ENCODE measurements at regions not wholly inside any gene's neighbourhood (a gene's known extent, or its start where the extent isn't known, plus 50 kb on each side); places are given as distances from the start of the nearest gene placed in this dataset.

DNA sequence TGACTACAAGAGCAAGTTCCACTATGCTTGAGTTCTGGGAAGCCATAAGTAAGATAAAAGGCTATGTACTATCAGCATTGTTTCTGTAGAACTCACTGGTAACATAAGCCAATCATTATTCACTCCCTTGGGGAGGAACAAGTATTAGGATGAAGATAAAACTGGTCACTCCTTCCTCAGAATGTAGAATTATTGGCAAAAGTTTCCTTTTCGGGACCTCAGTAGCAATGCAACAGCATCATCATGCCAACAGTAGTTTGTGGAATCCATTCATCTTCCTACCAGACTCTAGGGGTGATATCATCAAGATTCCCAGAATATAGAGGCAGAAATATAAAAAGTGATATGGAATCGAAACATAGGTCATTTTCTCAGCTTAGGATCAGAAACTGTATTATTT lies 209.5 kb downstream of the PLOD2 start:
- Histone ChIP-seq H3K27ac (ENCODE audit: low read depth, low read length) (no peak overlapping the region), H3K18ac (ENCODE audit: low read length) (no peak overlapping the region), H3K14ac (ENCODE audit: low read length) (no peak overlapping the region), H3K79me1 (ENCODE audit: low read length) (no peaks in the 10 kb centered on the region), H3K4me1 (ENCODE audit: control insufficient read depth in 1 of 2, insufficient read depth in 2 of 2, low read length in 2 of 2) (peaks cover 0 to 2% of the 10 kb centered on the region in 2 experiments), H3K9ac (ENCODE audit: low read length) (no peak overlapping the region), H3K27me3 (ENCODE audit: insufficient read depth, low read length) (no peaks in the 10 kb centered on the region), H3K36me3 (ENCODE audit: control insufficient read depth in 1 of 2, insufficient read depth in 2 of 2, low read length in 2 of 2) (no peaks in the 10 kb centered on the region), H2BK5ac (ENCODE audit: low read depth, low read length, poor library complexity) (no peak overlapping the region), H2BK120ac (ENCODE audit: insufficient read depth, low read length, poor library complexity) (no peak overlapping the region), H3K79me2 (ENCODE audit: control insufficient read depth, insufficient read depth, low read length, poor library complexity) (no peaks in the 10 kb centered on the region), H3K4me2 (ENCODE audit: low read length) (no peak overlapping the region), H2AFZ (ENCODE audit: insufficient read depth, low read length, poor library complexity) (no peak overlapping the region), H3K4me3 (ENCODE audit: low read depth, low read length) (no peak overlapping the region), H3K9me3 (ENCODE audit: insufficient read depth, low read depth, low read length) (no peaks in the 10 kb centered on the region), H3K4ac (ENCODE audit: low read depth, low read length) (no peak overlapping the region), H3K23ac (ENCODE audit: low read length) (no peak overlapping the region), H4K12ac (ENCODE audit: low read depth, low read length) (no peak overlapping the region), H4K8ac (ENCODE audit: low read depth, low read length) (no peak overlapping the region), H4K91ac (ENCODE audit: low read depth, low read length) (no peak overlapping the region), H2BK12ac (ENCODE audit: low read length) (no peak overlapping the region), H2AK5ac (ENCODE audit: low read length) (no peak overlapping the region)
- no CpG with 5 or more reads among the region's 2 CpGs for WGBS (ENCODE audit: extremely low coverage, insufficient coverage, insufficient read length)
- no peak for DNase-seq

GRCh38 chr3:145952536-145952935 lies 208.4 kb downstream of the PLOD2 start:
- no peak for DNase-seq
- Histone ChIP-seq H3K14ac (ENCODE audit: low read length) (no peak overlapping the region), H3K79me2 (ENCODE audit: control insufficient read depth, insufficient read depth, low read length, poor library complexity) (no peaks in the 10 kb centered on the region), H2AK5ac (ENCODE audit: low read length) (no peak overlapping the region), H3K23ac (ENCODE audit: low read length) (no peak overlapping the region), H2BK5ac (ENCODE audit: low read depth, low read length, poor library complexity) (no peak overlapping the region), H3K27ac (ENCODE audit: low read depth, low read length) (no peak overlapping the region), H3K27me3 (ENCODE audit: insufficient read depth, low read length) (no peaks in the 10 kb centered on the region), H3K4ac (ENCODE audit: low read depth, low read length) (no peak overlapping the region), H3K79me1 (ENCODE audit: low read length) (no peaks in the 10 kb centered on the region), H3K9ac (ENCODE audit: low read length) (no peak overlapping the region), H3K4me3 (ENCODE audit: low read depth, low read length) (no peak overlapping the region), H3K18ac (ENCODE audit: low read length) (no peak overlapping the region), H3K4me2 (ENCODE audit: low read length) (no peak overlapping the region), H2BK12ac (ENCODE audit: low read length) (no peak overlapping the region), H3K36me3 (ENCODE audit: control insufficient read depth in 1 of 2, insufficient read depth in 2 of 2, low read length in 2 of 2) (no peaks in the 10 kb centered on the region), H3K4me1 (ENCODE audit: control insufficient read depth in 1 of 2, insufficient read depth in 2 of 2, low read length in 2 of 2) (peaks cover 0 to 2% of the 10 kb centered on the region in 2 experiments), H3K9me3 (ENCODE audit: insufficient read depth, low read depth, low read length) (no peaks in the 10 kb centered on the region), H4K8ac (ENCODE audit: low read depth, low read length) (no peak overlapping the region), H2AFZ (ENCODE audit: insufficient read depth, low read length, poor library complexity) (no peak overlapping the region), H2BK120ac (ENCODE audit: insufficient read depth, low read length, poor library complexity) (no peak overlapping the region), H4K91ac (ENCODE audit: low read depth, low read length) (no peak overlapping the region), H4K12ac (ENCODE audit: low read depth, low read length) (no peak overlapping the region)
- no CpG with 5 or more reads among the region's 4 CpGs for WGBS (ENCODE audit: extremely low coverage, insufficient coverage, insufficient read length)

DNA sequence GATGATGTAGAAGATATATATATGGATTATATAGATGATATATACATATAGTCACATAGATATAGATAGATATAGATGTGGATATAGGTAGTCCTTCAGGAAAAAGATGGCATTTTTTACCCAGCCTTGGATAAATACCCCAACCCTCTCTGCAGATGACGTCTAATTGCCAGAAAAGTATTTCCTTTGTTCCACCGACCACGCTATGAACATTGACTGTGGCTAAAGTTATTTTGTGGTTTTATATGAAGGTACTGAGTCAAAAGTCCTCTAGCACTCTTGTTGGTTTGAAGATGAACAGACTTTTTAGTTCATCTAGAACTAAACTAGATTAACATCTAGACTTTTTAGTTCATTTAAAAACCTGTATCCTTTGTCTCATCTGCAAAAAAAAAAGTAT lies 207.7 kb downstream of the PLOD2 start:
- H3K4me2 ChIP-seq (ENCODE audit: low read length): no peak overlapping the region
- no peak overlapping the region for H3K4ac ChIP-seq (ENCODE audit: low read depth, low read length)
- H3K18ac ChIP-seq (ENCODE audit: low read length): no peak overlapping the region
- no peak overlapping the region for H4K12ac ChIP-seq (ENCODE audit: low read depth, low read length)
- H3K9me3 ChIP-seq (ENCODE audit: insufficient read depth, low read depth, low read length): no peaks in the 10 kb centered on the region
- H3K27me3 ChIP-seq (ENCODE audit: insufficient read depth, low read length): no peaks in the 10 kb centered on the region
- no peak overlapping the region for H4K8ac ChIP-seq (ENCODE audit: low read depth, low read length)
- H2BK12ac ChIP-seq (ENCODE audit: low read length): no peak overlapping the region
- no peak overlapping the region for H4K91ac ChIP-seq (ENCODE audit: low read depth, low read length)
- H3K36me3 ChIP-seq (ENCODE audit: control insufficient read depth in 1 of 2, insufficient read depth in 2 of 2, low read length in 2 of 2): no peaks in the 10 kb centered on the region
- DNase-seq: no peak
- H2AK5ac ChIP-seq (ENCODE audit: low read length): no peak overlapping the region
- no peak overlapping the region for H2AFZ ChIP-seq (ENCODE audit: insufficient read depth, low read length, poor library complexity)
- H3K27ac ChIP-seq (ENCODE audit: low read depth, low read length): no peak overlapping the region
- H2BK120ac ChIP-seq (ENCODE audit: insufficient read depth, low read length, poor library complexity): no peak overlapping the region
- H2BK5ac ChIP-seq (ENCODE audit: low read depth, low read length, poor library complexity): no peak overlapping the region
- H3K79me1 ChIP-seq (ENCODE audit: low read length): no peaks in the 10 kb centered on the region
- H3K14ac ChIP-seq (ENCODE audit: low read length): no peak overlapping the region
- no peaks in the 10 kb centered on the region for H3K79me2 ChIP-seq (ENCODE audit: control insufficient read depth, insufficient read depth, low read length, poor library complexity)
- no peak overlapping the region for H3K23ac ChIP-seq (ENCODE audit: low read length)
- H3K9ac ChIP-seq (ENCODE audit: low read length): no peak overlapping the region
- no peak overlapping the region for H3K4me3 ChIP-seq (ENCODE audit: low read depth, low read length)
- no CpG with 5 or more reads among the region's 3 CpGs for WGBS (ENCODE audit: extremely low coverage, insufficient coverage, insufficient read length)
- H3K4me1 ChIP-seq (ENCODE audit: control insufficient read depth in 1 of 2, insufficient read depth in 2 of 2, low read length in 2 of 2): peaks cover 0 to 2% of the 10 kb centered on the region in 2 experiments

DNA sequence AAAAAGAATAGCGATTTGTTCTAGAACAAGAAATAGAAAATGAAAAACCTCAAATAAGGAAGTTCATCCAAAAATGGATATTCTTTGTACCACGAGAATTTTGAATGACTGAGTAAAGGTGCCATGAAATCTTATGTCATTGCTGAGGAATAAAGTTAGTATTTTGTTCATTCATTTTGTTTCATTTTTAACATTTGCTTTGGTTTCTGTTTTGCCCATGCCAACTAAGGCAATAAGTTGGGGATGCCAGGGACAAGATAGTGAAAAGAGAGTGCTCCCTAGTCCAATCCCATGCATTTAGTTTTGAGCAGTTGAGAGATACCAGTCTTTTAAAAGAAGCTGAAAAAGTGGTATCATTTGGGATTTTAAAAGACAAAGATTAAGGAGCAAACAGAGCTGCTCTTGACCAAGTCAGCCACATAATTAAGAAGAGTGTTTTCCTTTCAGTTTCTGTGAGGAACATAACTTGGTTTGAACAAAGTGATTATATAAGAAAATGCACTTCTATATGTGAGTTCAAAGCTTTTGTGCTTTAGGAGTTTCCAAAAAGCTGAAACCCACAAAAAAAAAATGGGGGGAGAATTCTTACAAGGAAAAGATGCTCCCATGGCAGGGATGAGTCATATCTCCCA lies 201.4 kb downstream of the PLOD2 start:
- H3K79me1 ChIP-seq (ENCODE audit: low read length): no peaks in the 10 kb centered on the region
- no peaks in the 10 kb centered on the region for H3K9me3 ChIP-seq (ENCODE audit: insufficient read depth, low read depth, low read length)
- no peak overlapping the region for H4K91ac ChIP-seq (ENCODE audit: low read depth, low read length)
- no peak overlapping the region for H3K14ac ChIP-seq (ENCODE audit: low read length)
- H2BK5ac ChIP-seq (ENCODE audit: low read depth, low read length, poor library complexity): no peak overlapping the region
- no peak for DNase-seq
- no peak overlapping the region for H3K18ac ChIP-seq (ENCODE audit: low read length)
- no peak overlapping the region for H2BK120ac ChIP-seq (ENCODE audit: insufficient read depth, low read length, poor library complexity)
- H3K4me1 ChIP-seq (ENCODE audit: control insufficient read depth in 1 of 2, insufficient read depth in 2 of 2, low read length in 2 of 2): no peaks in the 10 kb centered on the region
- H3K4me3 ChIP-seq (ENCODE audit: low read depth, low read length): no peak overlapping the region
- H3K27me3 ChIP-seq (ENCODE audit: insufficient read depth, low read length): no peaks in the 10 kb centered on the region
- H4K8ac ChIP-seq (ENCODE audit: low read depth, low read length): no peak overlapping the region
- H2AK5ac ChIP-seq (ENCODE audit: low read length): no peak overlapping the region
- H2BK12ac ChIP-seq (ENCODE audit: low read length): no peak overlapping the region
- H3K4me2 ChIP-seq (ENCODE audit: low read length): no peak overlapping the region
- H3K23ac ChIP-seq (ENCODE audit: low read length): no peak overlapping the region
- no peak overlapping the region for H2AFZ ChIP-seq (ENCODE audit: insufficient read depth, low read length, poor library complexity)
- H4K12ac ChIP-seq (ENCODE audit: low read depth, low read length): no peak overlapping the region
- H3K4ac ChIP-seq (ENCODE audit: low read depth, low read length): no peak overlapping the region
- no peak overlapping the region for H3K27ac ChIP-seq (ENCODE audit: low read depth, low read length)
- H3K36me3 ChIP-seq (ENCODE audit: control insufficient read depth in 1 of 2, insufficient read depth in 2 of 2, low read length in 2 of 2): no peaks in the 10 kb centered on the region
- H3K79me2 ChIP-seq (ENCODE audit: control insufficient read depth, insufficient read depth, low read length, poor library complexity): no peaks in the 10 kb centered on the region
- WGBS (ENCODE audit: extremely low coverage, insufficient coverage, insufficient read length): no CpG with 5 or more reads among the region's 2 CpGs
- no peak overlapping the region for H3K9ac ChIP-seq (ENCODE audit: low read length)
